GM12878 (cell line): ENCODE measurements at regions not wholly inside any gene's neighbourhood (a gene's known extent, or its start where the extent isn't known, plus 50 kb on each side); places are given as distances from the start of the nearest gene placed in this dataset.

ENCODE experiments used
- ATAC-seq: fragments of 200-7000 bp; cut with Tn5 transposase; 3 replicates; pipeline ENCODE4 v1.9.1; 2020; ENCODE audit warnings: mild to moderate bottlenecking, moderate library complexity
- BruUV-seq: library from RNA; stranded (reverse); fragments of 400-500 nt; replicated peaks from 2 replicates; lab custom pipeline; 2021; lab: Mats Ljungman, UMichigan
- CTCF ChIA-PET: fragments of 300-600 bp; sonication (Branson Sonifier 250); formaldehyde crosslinking; extraction: SDS; loops from one replicate; lab custom pipeline; 2021; ENCODE audit warnings: inconsistent platforms; lab: Yijun Ruan, JAX
- POLR2A ChIA-PET: fragments of 350-600 bp; formaldehyde crosslinking; extraction: SDS; loops from one replicate; lab custom pipeline; 2021; ENCODE audit warnings: inconsistent platforms; lab: Charles Lee
- RAD21 ChIA-PET: fragments of 300-600 bp; sonication (Branson Sonifier 250); formaldehyde crosslinking; loops from one replicate; lab custom pipeline; 2023; ENCODE audit warnings: antibody characterized with exemption; ENCODE audit not compliant: unreplicated experiment; lab: Charles Lee
- SMC1A ChIA-PET: fragments of 300-600 bp; sonication (Branson Sonifier 250); formaldehyde crosslinking; loops from one replicate; lab custom pipeline; 2023; ENCODE audit not compliant: unreplicated experiment, uncharacterized antibody; lab: Charles Lee
- DNase-seq: peaks from one replicate; pipeline ENCODE4 v3.0.0-alpha.2; 2011; ENCODE audit warnings: low read depth, low spot score
- FAIRE-seq: peaks from 3 replicates; lab custom pipeline; 2011; peaks lifted over from hg19 to GRCh38; lab: Jason Lieb, UNC
- H2AFZ ChIP-seq: 2 replicates; pipeline ENCODE4 v1.6.0; 2011; ENCODE audit warnings: low read depth, low read length, control low read depth; ENCODE audit not compliant: control insufficient read depth
- H3K27ac ChIP-seq: 2 replicates; pipeline ENCODE4 v1.5.1; 2011; ENCODE audit warnings: control low read depth; ENCODE audit not compliant: control insufficient read depth, insufficient read depth
- H3K27me3 ChIP-seq, 2 experiments: replicated peaks in 1 of 2; 2 replicates each; pipeline versions ENCODE4 v1.6.0 to v1.6.1; 2011; ENCODE audit warnings: low read length in 1 of 2; ENCODE audit not compliant: control insufficient read depth in 2 of 2, insufficient read depth in 2 of 2
- H3K36me3 ChIP-seq, 2 experiments: 2 replicates each; pipeline ENCODE4 v1.5.1; 2011; ENCODE audit warnings: low read length in 1 of 2; ENCODE audit not compliant: control insufficient read depth in 2 of 2, insufficient read depth in 2 of 2
- H3K4me1 ChIP-seq: 2 replicates; pipeline ENCODE4 v1.6.1; 2011; ENCODE audit warnings: mild to moderate bottlenecking, low read length, moderate library complexity, mixed read lengths; ENCODE audit not compliant: control insufficient read depth, insufficient read depth
- H3K4me2 ChIP-seq: 2 replicates; pipeline ENCODE4 v1.6.0; 2011; ENCODE audit warnings: control low read depth; ENCODE audit not compliant: control insufficient read depth, insufficient read depth
- H3K4me3 ChIP-seq: fragments of 200-600 bp; sonication (generic); 2 replicates; pipeline ENCODE4 v1.5.1; 2016
- H3K79me2 ChIP-seq: 2 replicates; pipeline ENCODE4 v1.6.0; 2011; ENCODE audit warnings: low read length; ENCODE audit not compliant: control insufficient read depth, insufficient read depth
- H3K9ac ChIP-seq: 2 replicates; pipeline ENCODE4 v1.8.0; 2011; ENCODE audit warnings: low read length, control low read depth, mixed read lengths; ENCODE audit not compliant: control insufficient read depth, insufficient read depth
- H3K9me3 ChIP-seq: replicated peaks from 3 replicates; pipeline ENCODE4 v1.5.1; 2011; ENCODE audit warnings: mild to moderate bottlenecking, low read length; ENCODE audit not compliant: control insufficient read depth, insufficient read depth
- H4K20me1 ChIP-seq: 2 replicates; pipeline ENCODE4 v1.6.0; 2011; ENCODE audit not compliant: control insufficient read depth, insufficient read depth
- CUX1 ChIP-seq: IDR thresholded peaks from 2 replicates; pipeline ENCODE4 v1.6.1; 2012; ENCODE audit warnings: improper control_type of control experiment, low read depth, low read length; ENCODE audit not compliant: insufficient replicate concordance
- KLF5 ChIP-seq: fragments of 450-650 bp; IDR thresholded peaks from 2 replicates; pipeline ENCODE4 v1.6.1; 2014; ENCODE audit warnings: mild to moderate bottlenecking; ENCODE audit not compliant: partially characterized antibody
- MEF2B ChIP-seq: fragments of 450-650 bp; IDR thresholded peaks from 2 replicates; pipeline ENCODE4 v1.6.1; 2018; ENCODE audit warnings: mild to moderate bottlenecking, moderate library complexity; ENCODE audit not compliant: partially characterized antibody, poor library complexity, severe bottlenecking
- MYC ChIP-seq: IDR thresholded peaks from 2 replicates; pipeline ENCODE4 v1.6.1; 2011; ENCODE audit warnings: mild to moderate bottlenecking, low read length, moderate library complexity, inconsistent platforms; ENCODE audit not compliant: insufficient read depth, insufficient replicate concordance, insufficient read length, severe bottlenecking
- PAX5 ChIP-seq: IDR thresholded peaks from 2 replicates; pipeline ENCODE4 v1.6.1; 2011; ENCODE audit warnings: low read depth, low read length, borderline replicate concordance
- REST ChIP-seq: IDR thresholded peaks from 2 replicates; pipeline ENCODE4 v1.6.1; 2012; ENCODE audit warnings: mild to moderate bottlenecking, low read depth, low read length
- SPI1 ChIP-seq: IDR thresholded peaks from 2 replicates; pipeline ENCODE4 v1.6.1; 2011; ENCODE audit warnings: low read depth, mild to moderate bottlenecking, low read length, moderate library complexity, borderline replicate concordance; ENCODE audit not compliant: insufficient read depth
- YBX1 ChIP-seq: fragments of 450-650 bp; IDR thresholded peaks from 2 replicates; pipeline ENCODE4 v1.6.1; 2016; ENCODE audit warnings: antibody characterized with exemption
- WGBS: methylation state at CpG from one replicate; pipeline ENCODE4 v1.1.6; 2016; ENCODE audit warnings: low lambda C conversion rate; ENCODE audit not compliant: insufficient replicate concordance, insufficient coverage; ENCODE audit errors: missing lambda C conversion rate; 5-methylcytosine and 5-hydroxymethylcytosine counted together
- in situ Hi-C: fragments of 300-500 bp; cut with MboI; formaldehyde crosslinking; loops from 9 replicates; pipeline ENCODE4 v1.14.3; 2018; ENCODE audit warnings: mixed read lengths
- intact Hi-C: fragments of 100-400 bp; cut with micrococcal nuclease; formaldehyde crosslinking; loops from one replicate; pipeline ENCODE4 v1.14.2; 2022; ENCODE audit not compliant: unreplicated experiment
- TF ChIP-seq, protein P1 (sequence below): IDR thresholded peaks from 2 replicates; pipeline ENCODE4 v1.6.1; 2011; ENCODE audit warnings: low read depth, mild to moderate bottlenecking, low read length, moderate library complexity, borderline replicate concordance; ENCODE audit errors: extremely low read depth

GRCh38 chr20:40966103-40966502 is 62.5 kb upstream of the TOP1 start (continued):
- TF ChIP-seq MYC = no peak
- TF ChIP-seq SPI1 = 0 out of 2 replicates have a peak, but pooled peaks have one; percentile 30
- TF ChIP-seq MEF2B = peak; percentile 90
- TF ChIP-seq PAX5 = peak; percentile 36; the same call in 1 of the 2 replicates
- TF ChIP-seq, protein P1, sequence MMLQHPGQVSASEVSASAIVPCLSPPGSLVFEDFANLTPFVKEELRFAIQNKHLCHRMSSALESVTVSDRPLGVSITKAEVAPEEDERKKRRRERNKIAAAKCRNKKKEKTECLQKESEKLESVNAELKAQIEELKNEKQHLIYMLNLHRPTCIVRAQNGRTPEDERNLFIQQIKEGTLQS = no peak

DNA sequence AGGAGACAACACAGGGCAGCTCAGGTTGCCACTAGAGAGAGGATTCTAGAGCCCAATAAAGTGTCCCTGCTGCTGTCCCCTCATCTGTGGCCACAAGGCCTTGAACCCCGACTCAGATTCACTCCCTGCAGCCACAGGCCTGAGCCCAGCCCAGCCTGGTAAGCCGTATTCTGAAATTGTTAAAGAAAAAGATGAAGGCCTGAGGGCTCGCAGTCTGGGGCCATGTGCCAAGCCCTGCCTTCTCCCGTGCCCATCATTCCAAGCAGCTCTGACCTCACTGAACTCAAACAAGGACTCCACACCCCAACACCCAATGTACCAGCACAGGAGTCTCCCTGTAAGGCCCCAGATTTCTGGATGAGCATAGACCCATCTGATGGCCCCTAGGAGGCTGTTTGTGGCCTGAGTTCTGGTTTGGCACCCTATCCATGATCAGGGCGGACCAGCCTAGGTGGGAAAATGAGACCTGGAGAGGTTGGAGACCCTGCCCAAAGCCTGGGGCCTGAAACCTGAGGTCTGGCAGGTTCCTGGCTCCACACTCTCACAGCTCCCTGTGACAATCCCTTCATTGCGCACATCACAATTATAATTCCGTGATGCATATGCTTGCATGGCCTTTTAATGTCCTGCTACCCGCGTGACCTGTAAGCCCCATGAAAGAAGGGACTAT is 62.0 kb upstream of the TOP1 start:
- 64% methylated on average over 9 of the region's 9 CpGs for WGBS
- H3K27me3 ChIP-seq = no peaks in the 10 kb centered on the region; a peak in 1 of 4 replicates
- ChIA-PET SMC1A (interaction anchor here (0.8 to 3.0 kb wide), 8 partner anchors 24 to 272 kb away, joined by 3 to 16 read pairs (median 4); no protein-coding TSS in a partner anchor), POLR2A (interaction anchor here (0.5 to 0.7 kb wide), 4 partner anchors 25 to 166 kb away, joined by 3 to 5 read pairs (median 3); no protein-coding TSS in a partner anchor), CTCF (interaction anchor here (0.7 to 3.9 kb wide), 19 partner anchors 10 to 371 kb away, joined by 3 to 77 read pairs (median 5); no protein-coding TSS in a partner anchor), RAD21 (interaction anchor here (0.7 to 5.3 kb wide), 8 partner anchors 14 to 168 kb away, joined by 3 to 39 read pairs (median 4); no protein-coding TSS in a partner anchor)
- no peaks in the 10 kb centered on the region for H4K20me1 ChIP-seq
- in situ Hi-C loops = loop anchor here (5.0 to 10.0 kb wide), 3 partner anchors 268 to 1082 kb away; partner anchors contain the start of gene LPIN3
- no peak for FAIRE-seq
- DNase-seq = no peak
- no TSS peak for BruUV-seq
- no peaks in the 10 kb centered on the region for H3K79me2 ChIP-seq
- no peak overlapping the region for H3K9ac ChIP-seq
- no peak for TF ChIP-seq CUX1
- no peak for TF ChIP-seq YBX1
- no peak for TF ChIP-seq KLF5
- TF ChIP-seq REST = no peak
- H3K9me3 ChIP-seq = no peaks in the 10 kb centered on the region
- no peak overlapping the region for H2AFZ ChIP-seq
- H3K4me1 ChIP-seq = no peaks in the 10 kb centered on the region
- H3K36me3 ChIP-seq = no peaks in the 10 kb centered on the region
- H3K4me3 ChIP-seq = no peak overlapping the region
- ATAC-seq = no peak
- intact Hi-C loops = loop anchor here (5.0 kb wide), 1 partner anchor 376 kb away; the partner anchor contains the start of gene LPIN3
- H3K4me2 ChIP-seq = no peak overlapping the region
- H3K27ac ChIP-seq = no peak overlapping the region
